ENCODE measurements at regions not wholly inside any gene's neighbourhood (a gene's known extent, or its start where the extent isn't known, plus 50 kb on each side); places are given as distances from the start of the nearest gene placed in this dataset.
A peak's percentile ranks its signal among the peaks of the same experiment; 100 is the strongest.

DNA sequence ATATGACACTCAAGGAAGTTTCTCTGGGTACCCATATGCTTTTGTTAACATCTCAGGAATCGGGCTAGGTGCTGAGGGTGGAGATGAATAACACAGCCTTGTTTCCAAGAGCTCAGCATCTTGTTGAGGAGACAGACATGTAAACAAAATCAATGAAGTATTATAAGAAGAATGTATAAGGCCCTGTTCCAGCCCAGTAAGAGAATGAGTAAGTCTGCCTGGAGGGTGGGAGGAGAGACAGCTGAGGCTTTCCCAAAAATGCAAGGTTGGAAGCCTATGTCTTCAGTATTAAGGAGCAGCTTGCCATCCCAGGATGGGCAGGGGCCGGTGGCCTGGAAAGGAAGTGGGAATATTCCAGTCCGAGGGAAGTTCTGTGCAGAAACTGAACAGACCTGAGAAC lies 615.3 kb upstream of the BTBD3 start:
- TF ChIP-seq, protein P1, sequence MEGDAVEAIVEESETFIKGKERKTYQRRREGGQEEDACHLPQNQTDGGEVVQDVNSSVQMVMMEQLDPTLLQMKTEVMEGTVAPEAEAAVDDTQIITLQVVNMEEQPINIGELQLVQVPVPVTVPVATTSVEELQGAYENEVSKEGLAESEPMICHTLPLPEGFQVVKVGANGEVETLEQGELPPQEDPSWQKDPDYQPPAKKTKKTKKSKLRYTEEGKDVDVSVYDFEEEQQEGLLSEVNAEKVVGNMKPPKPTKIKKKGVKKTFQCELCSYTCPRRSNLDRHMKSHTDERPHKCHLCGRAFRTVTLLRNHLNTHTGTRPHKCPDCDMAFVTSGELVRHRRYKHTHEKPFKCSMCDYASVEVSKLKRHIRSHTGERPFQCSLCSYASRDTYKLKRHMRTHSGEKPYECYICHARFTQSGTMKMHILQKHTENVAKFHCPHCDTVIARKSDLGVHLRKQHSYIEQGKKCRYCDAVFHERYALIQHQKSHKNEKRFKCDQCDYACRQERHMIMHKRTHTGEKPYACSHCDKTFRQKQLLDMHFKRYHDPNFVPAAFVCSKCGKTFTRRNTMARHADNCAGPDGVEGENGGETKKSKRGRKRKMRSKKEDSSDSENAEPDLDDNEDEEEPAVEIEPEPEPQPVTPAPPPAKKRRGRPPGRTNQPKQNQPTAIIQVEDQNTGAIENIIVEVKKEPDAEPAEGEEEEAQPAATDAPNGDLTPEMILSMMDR (IDR thresholded peaks at IDR 0.05; ENCODE audit: insufficient read depth, low read depth, low read length, missing control alignments), result no peak
- H3K4me3 ChIP-seq (ENCODE audit: low read depth, low read length), result no peak overlapping the region
- no peak for DNase-seq (ENCODE audit: low read depth)

DNA sequence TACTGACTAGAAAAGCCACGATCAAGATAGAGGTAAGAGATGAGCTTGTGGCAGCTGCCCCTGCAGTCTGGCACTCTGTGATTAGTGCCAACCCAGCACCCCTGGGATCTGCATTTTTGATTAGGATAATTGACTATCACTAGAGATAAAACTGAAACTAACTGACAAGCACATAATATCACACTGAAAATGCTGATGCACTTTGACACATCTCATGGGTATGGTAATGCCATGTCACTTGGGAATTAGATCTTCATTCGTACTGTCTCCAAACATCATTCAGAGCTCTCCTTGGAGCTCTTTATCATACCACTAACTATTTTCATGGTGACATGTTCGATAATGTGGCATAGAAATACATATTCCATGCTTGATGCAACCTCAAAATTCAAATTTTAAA lies 612.9 kb upstream of the BTBD3 start:
- no peak overlapping the region for H3K4me3 ChIP-seq (ENCODE audit: low read depth, low read length)
- no peak for DNase-seq (ENCODE audit: low read depth)
- TF ChIP-seq, protein P1 (IDR thresholded peaks at IDR 0.05; ENCODE audit: insufficient read depth, low read depth, low read length, missing control alignments), result no peak

DNA sequence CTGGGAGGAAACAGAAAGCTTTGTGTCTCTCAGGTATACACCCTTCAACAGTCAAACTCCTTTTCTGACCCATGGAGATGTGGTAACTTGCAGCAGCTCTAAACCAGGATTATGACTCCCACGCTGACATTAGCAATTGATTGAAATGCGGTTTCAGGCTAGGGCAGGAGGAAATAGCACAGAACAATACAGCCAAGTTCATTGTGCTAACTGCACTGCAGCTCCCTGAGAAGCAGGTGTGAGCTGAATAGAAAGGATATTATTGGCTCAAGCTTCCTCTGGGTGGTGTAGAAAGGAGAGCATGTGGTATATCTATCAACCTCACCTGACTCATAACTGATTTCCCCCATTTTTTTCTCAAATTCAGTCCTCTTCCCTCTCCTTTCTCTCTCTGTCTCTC lies 612.3 kb upstream of the BTBD3 start:
- no peak overlapping the region for H3K4me3 ChIP-seq (ENCODE audit: low read depth, low read length)
- TF ChIP-seq, protein P1 (IDR thresholded peaks at IDR 0.05; ENCODE audit: insufficient read depth, low read depth, low read length, missing control alignments), result no peak
- peak; percentile 24 for DNase-seq (ENCODE audit: low read depth)

DNA sequence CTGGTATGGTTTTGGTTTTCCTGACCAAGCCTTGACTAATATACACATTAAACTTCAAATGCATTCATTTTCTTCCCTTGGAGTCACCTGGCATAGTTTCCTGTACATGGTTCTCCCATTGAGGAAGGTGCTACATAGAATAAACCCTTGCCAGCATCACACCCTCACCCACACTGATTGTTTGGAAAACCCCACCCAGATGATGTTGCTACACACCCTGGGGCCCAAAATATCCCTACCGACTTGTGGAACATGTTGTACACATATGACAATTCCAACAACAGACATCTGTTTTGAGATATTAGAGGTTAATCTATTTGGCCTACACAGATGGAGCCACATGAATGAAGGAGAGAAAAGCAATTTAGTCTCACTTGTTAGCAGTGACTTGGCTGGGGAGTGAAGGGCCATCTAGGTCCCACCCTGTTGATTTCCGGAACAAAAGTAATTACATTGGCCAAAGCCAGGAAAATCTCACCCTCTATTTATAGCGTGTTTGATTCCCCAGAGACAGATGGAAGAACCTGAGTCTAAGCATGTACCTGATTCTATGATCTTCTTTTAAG lies 606.0 kb upstream of the BTBD3 start:
- TF ChIP-seq, protein P1 (IDR thresholded peaks at IDR 0.05; ENCODE audit: insufficient read depth, low read depth, low read length, missing control alignments), result no peak
- DNase-seq (ENCODE audit: low read depth), result no peak
- H3K4me3 ChIP-seq (ENCODE audit: low read depth, low read length), result no peak overlapping the region

DNA sequence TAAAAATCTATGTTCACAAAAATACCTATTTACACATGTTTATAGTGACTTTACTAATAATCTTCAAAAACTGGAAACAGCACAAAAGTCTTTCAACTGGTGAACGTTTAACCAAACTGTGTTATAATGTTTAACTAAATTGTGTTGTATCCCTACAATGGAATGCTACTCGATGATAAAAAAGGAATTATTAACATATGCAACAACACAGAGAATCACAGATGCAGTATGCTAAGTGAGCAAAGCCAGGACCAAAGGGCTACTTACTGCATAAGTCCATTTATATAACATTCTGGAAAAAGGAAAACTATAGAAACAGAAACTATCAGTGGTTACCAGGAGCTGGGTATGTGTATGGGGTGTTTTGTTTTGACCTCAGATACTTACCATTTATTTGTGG lies 602.2 kb upstream of the BTBD3 start:
- no peak for DNase-seq (ENCODE audit: low read depth)
- TF ChIP-seq, protein P1 (IDR thresholded peaks at IDR 0.05; ENCODE audit: insufficient read depth, low read depth, low read length, missing control alignments), result no peak
- no peak overlapping the region for H3K4me3 ChIP-seq (ENCODE audit: low read depth, low read length)

DNA sequence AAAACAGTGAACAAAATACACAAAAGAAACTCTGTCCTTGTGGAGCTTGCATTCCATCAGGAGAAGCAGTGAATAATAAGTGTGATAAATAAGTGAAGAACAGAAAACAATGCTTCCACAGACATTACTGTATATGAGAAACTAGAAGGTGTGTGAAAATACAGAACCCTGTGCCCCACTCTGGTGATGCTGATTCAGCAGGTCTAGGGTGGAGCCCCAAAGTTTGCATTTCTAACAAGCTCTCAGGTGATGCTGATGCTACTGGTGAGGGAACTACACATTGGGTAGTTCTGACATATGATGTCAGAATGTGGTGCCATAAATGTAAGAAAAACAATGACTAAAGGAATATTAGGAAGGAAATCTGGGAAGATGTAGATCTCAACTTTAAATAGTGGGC lies 601.4 kb upstream of the BTBD3 start:
- no peak overlapping the region for H3K4me3 ChIP-seq (ENCODE audit: low read depth, low read length)
- no peak for DNase-seq (ENCODE audit: low read depth)
- TF ChIP-seq, protein P1 (IDR thresholded peaks at IDR 0.05; ENCODE audit: insufficient read depth, low read depth, low read length, missing control alignments), result no peak

DNA sequence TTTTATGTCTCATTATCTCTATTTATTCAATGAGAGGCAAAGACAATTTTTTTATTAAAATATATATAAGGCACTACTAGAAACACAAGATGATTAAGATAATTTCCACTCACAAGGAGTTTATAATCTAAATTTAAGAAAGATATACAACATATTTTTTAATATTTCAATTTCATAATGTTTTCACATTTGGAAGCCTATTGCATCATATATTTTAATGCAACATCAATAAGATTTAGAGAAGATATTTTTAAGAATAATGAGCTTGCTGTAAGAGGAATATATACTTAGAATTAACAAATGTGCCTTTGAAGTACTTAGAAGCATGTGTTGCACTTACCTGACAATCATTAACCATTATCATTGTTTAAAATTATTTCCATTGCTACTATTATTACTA lies 597.7 kb upstream of the BTBD3 start:
- DNase-seq (ENCODE audit: low read depth), result no peak
- no peak overlapping the region for H3K4me3 ChIP-seq (ENCODE audit: low read depth, low read length)
- TF ChIP-seq, protein P1 (IDR thresholded peaks at IDR 0.05; ENCODE audit: insufficient read depth, low read depth, low read length, missing control alignments), result no peak
